Esophagus squamous epithelium (tissue), 5 donors: ENCODE measurements at regions not wholly inside any gene's neighbourhood (a gene's known extent, or its start where the extent isn't known, plus 50 kb on each side); places are given as distances from the start of the nearest gene placed in this dataset.

ENCODE experiments used
- DNase-seq: peaks from one replicate; lab custom pipeline; 2025; lab: John Stamatoyannopoulos, UW
- H3K27ac ChIP-seq, 4 donors: fragments of 200-600 bp; sonication (generic); one replicate each; pipeline ENCODE4 v1.5.1; 2016 to 2019; ENCODE audit warnings: mild to moderate bottlenecking in 1 of 4
- H3K27me3 ChIP-seq, 4 donors: fragments of 200-600 bp; sonication (generic); 1 replicate in 3 of 4; 2 replicates in 1 of 4; pipeline versions ENCODE4 v1.5.1 to v1.6.0; 2017 to 2021; ENCODE audit warnings: antibody characterized with exemption in 1 of 4
- H3K36me3 ChIP-seq, 3 donors: fragments of 200-600 bp; sonication (generic); one replicate each; pipeline ENCODE4 v1.5.1; 2016 to 2019
- H3K4me1 ChIP-seq, 3 donors: fragments of 200-600 bp; sonication (generic); one replicate each; pipeline ENCODE4 v1.5.1; 2017 to 2019
- H3K4me3 ChIP-seq, 4 donors: fragments of 200-600 bp; sonication (generic); 1 replicate in 3 of 4; 2 replicates in 1 of 4; pipeline ENCODE4 v1.5.1; 2016 to 2019; ENCODE audit warnings: mild to moderate bottlenecking in 2 of 4, moderate library complexity in 1 of 4
- H3K9me3 ChIP-seq, 3 donors: fragments of 200-600 bp; sonication (generic); one replicate each; pipeline ENCODE4 v1.5.1; 2016 to 2019
- POLR2A ChIP-seq, 4 donors: fragments of 450-650 bp; IDR thresholded peaks; one replicate each; pipeline ENCODE4 v1.6.1; 2017; ENCODE audit warnings: antibody characterized with exemption in 4 of 4, mild to moderate bottlenecking in 4 of 4, moderate library complexity in 3 of 4
- WGBS, 2 donors: methylation state at CpG; one replicate each; pipeline ENCODE4 v1.1.5; 2018; 5-methylcytosine and 5-hydroxymethylcytosine counted together
- intact Hi-C: fragments of 100-400 bp; cut with DNase I; formaldehyde crosslinking; loops from one replicate; pipeline ENCODE4 v1.15.0; 2022
- TF ChIP-seq, protein P1 (sequence below), 6 experiments: fragments of 450-650 bp in 4 of 6; fragments of 200-600 bp in 2 of 6; sonication (generic) in 2 of 6; IDR thresholded peaks; one replicate each; pipeline ENCODE4 v1.5.1; 2016 to 2019; ENCODE audit warnings: antibody characterized with exemption in 6 of 6, mild to moderate bottlenecking in 4 of 6, moderate library complexity in 4 of 6
- donor health status: DM: yes; HTN: yes; CAD: no.

DNA sequence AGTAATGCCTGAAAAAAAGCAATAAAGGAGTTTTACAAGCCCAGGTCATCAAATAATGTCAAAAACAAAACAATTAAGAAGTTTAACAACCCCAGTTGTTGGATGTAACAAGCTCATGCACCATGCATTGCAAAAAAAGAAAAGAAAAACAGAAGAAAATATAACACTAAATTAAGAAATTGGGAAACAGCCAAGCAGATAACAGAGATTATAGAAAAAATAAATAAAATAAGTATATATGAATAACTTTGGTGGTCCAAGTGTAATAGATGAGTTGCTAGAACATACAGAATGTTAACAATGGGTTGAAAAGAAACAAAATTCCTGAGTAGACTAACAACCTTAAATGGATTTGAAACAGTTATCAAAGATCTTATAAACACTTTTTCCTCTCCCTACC, 573.1 kb upstream of the SOX11 start:
- TF ChIP-seq, protein P1, sequence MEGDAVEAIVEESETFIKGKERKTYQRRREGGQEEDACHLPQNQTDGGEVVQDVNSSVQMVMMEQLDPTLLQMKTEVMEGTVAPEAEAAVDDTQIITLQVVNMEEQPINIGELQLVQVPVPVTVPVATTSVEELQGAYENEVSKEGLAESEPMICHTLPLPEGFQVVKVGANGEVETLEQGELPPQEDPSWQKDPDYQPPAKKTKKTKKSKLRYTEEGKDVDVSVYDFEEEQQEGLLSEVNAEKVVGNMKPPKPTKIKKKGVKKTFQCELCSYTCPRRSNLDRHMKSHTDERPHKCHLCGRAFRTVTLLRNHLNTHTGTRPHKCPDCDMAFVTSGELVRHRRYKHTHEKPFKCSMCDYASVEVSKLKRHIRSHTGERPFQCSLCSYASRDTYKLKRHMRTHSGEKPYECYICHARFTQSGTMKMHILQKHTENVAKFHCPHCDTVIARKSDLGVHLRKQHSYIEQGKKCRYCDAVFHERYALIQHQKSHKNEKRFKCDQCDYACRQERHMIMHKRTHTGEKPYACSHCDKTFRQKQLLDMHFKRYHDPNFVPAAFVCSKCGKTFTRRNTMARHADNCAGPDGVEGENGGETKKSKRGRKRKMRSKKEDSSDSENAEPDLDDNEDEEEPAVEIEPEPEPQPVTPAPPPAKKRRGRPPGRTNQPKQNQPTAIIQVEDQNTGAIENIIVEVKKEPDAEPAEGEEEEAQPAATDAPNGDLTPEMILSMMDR (IDR thresholded peaks at IDR 0.05), result no peak
- TF ChIP-seq POLR2A (IDR thresholded peaks at IDR 0.05), result no peak
- Histone ChIP-seq H3K27ac (no peak overlapping the region), H3K36me3 (no peaks in the 10 kb centered on the region), H3K4me3 (no peak overlapping the region), H3K27me3 (no peaks in the 10 kb centered on the region), H3K9me3 (peaks cover 0 to 9% (median 6%) of the 10 kb centered on the region in 3 donors), H3K4me1 (no peaks in the 10 kb centered on the region)
- intact Hi-C loops, result no loop called here
- no peak for DNase-seq

DNA sequence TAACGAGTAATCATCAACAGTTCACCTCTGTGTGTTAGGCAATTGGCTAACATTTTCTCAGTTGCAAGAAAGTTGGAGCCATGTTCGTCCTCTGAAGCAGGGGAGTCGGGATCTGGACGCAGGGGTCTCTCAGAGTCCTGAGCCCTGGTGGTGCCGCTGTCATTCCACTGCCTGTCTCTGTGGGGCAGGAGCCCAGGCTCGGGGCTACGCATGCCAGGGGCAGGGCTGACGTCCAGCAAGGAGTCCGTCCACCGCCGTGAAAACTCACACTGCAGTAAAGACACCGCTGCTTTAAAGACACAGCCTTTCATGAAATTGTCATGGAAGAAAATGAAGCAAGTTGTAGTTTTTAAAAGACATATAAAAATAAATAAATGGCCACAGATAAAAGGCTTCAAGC, 571.1 kb upstream of the SOX11 start:
- Histone ChIP-seq H3K36me3 (no peaks in the 10 kb centered on the region), H3K27ac (no peak overlapping the region), H3K27me3 (no peaks in the 10 kb centered on the region), H3K4me3 (no peak overlapping the region), H3K9me3 (no peaks in the 10 kb centered on the region), H3K4me1 (no peaks in the 10 kb centered on the region)
- intact Hi-C loops, result no loop called here
- no peak for DNase-seq
- TF ChIP-seq, protein P1 (IDR thresholded peaks at IDR 0.05), result no peak
- TF ChIP-seq POLR2A (IDR thresholded peaks at IDR 0.05), result no peak
- WGBS, 2 donors, result 20 to 23% methylated on average over 3 to 6 of the region's 12 CpGs

DNA sequence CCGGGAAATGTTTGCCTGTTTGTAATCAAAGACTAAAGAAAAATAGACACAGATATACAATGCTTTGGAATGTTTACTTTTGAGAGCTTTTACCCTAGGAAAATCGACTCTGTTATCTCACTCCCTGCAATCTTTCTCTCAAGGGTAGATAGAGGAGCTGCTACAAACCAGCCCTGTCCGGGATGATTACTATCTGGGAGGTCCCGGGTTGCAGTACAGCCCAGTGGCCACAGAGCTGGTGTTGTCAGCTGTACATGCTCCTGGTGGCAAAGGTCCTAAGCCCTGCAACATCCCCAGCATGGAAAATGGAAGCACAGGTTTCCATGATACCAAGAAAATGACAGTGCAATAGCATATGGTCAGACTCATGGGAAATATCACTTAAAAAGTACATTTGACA, 570.5 kb upstream of the SOX11 start:
- no peak for DNase-seq
- no peak overlapping the region for H3K27ac ChIP-seq

DNA sequence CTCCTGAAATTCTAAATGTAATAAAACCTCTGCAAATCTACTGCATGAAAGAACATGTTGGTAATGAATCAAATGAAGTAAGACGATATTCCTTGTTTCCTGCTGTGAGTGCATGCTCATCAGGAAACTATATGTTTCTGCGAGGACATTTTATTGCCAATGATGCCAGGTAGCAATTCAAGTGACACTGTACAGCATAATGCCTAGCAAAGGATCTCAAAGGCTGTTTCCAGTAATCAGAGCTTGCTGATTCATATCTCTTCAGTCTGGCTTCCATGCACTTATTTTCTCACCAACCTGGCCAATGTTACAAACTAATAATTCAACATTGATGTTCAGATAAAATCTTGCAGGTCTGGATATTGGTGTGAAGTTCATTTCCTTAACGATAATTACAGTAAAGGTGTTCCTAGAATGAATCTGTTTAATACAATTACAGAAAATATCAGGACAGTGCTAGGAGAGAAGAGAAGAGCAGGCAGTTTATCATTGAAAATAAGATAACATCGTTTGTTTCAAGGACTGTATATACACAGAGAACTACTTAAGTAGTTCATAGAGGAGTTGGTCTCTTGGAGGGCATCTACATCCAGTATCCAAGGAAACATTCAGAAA, 568.5 kb upstream of the SOX11 start:
- TF ChIP-seq POLR2A (IDR thresholded peaks at IDR 0.05), result no peak
- TF ChIP-seq, protein P1 (IDR thresholded peaks at IDR 0.05), result no peak
- WGBS, 2 donors, result 48 to 53% methylated on average over 4 of the region's 4 CpGs
- Histone ChIP-seq H3K36me3 (no peaks in the 10 kb centered on the region), H3K9me3 (no peaks in the 10 kb centered on the region), H3K27ac (no peak overlapping the region), H3K4me1 (no peaks in the 10 kb centered on the region), H3K27me3 (no peaks in the 10 kb centered on the region), H3K4me3 (no peak overlapping the region)
- intact Hi-C loops, result no loop called here
- no peak for DNase-seq

More for the DNA sequence above, 570.5 kb upstream of the SOX11 start:
- H3K9me3 ChIP-seq, result no peaks in the 10 kb centered on the region
- intact Hi-C loops, result no loop called here
- 12 to 18% methylated on average over 3 to 4 of the region's 4 CpGs for WGBS, 2 donors
- no peaks in the 10 kb centered on the region for H3K36me3 ChIP-seq
- TF ChIP-seq, protein P1 (IDR thresholded peaks at IDR 0.05), result no peak
- no peak for TF ChIP-seq POLR2A (IDR thresholded peaks at IDR 0.05)
- no peaks in the 10 kb centered on the region for H3K27me3 ChIP-seq
- no peaks in the 10 kb centered on the region for H3K4me1 ChIP-seq
- H3K4me3 ChIP-seq, result no peak overlapping the region

DNA sequence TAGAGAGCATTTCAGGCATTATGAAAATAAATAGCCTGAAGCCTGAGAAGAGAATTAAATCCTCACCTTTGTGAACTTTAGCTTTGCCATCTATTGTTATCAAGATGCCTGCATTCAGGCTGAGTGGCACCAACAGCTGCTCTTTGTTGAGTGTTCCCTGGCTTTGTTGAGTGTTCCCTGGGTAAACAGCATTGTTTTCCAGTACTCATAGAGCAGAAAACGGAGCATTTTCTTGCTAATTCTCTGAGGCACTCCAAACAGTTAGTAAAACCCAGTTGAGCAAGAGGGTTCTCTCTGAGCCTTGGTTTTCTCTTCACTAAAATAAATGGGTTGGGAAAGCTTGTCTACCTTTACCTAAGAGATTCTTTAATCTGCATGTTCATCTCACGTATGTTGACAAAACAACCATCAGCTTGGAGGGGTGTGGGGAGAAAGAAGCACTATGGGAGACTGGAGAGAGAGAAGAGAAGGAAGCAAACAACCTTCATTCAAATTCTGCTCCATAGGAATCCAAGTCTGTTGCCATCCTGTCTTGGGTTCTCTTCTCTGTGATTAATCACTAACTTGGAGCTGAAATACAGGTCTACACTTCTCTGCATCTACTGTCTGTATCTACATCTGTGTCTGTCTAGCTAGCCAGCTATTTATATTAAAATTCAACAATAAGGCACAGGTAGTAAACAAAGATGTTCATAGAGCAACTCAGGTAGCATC, 567.0 kb upstream of the SOX11 start:
- TF ChIP-seq POLR2A (IDR thresholded peaks at IDR 0.05), result no peak
- TF ChIP-seq, protein P1 (IDR thresholded peaks at IDR 0.05), result no peak
- intact Hi-C loops, result no loop called here
- Histone ChIP-seq H3K4me1 (no peaks in the 10 kb centered on the region), H3K9me3 (peaks cover 0 to 10% (median 0%) of the 10 kb centered on the region in 3 donors), H3K27me3 (no peaks in the 10 kb centered on the region), H3K27ac (no peak overlapping the region), H3K36me3 (no peaks in the 10 kb centered on the region), H3K4me3 (no peak overlapping the region)
- 33% methylated on average over 2 of the region's 2 CpGs for WGBS, 2 donors
- no peak for DNase-seq
